OCI-LY3 (cell line): ENCODE measurements at regions not wholly inside any gene's neighbourhood (a gene's known extent, or its start where the extent isn't known, plus 50 kb on each side); places are given as distances from the start of the nearest gene placed in this dataset.
"Not testable (repeated sequence)": the region's sequence is repeated elsewhere in the genome, so short reads cannot be mapped to it uniquely, and the experiment has no call there.

Source experiments
- H2AFZ ChIP-seq: fragments of 200-600, 300-600 bp; shearing (Covaris generic); 2 replicates; pipeline ENCODE4 v1.6.0; 2014; ENCODE audit warnings: antibody characterized with exemption, low read depth, low read length
- H3K27ac ChIP-seq: fragments of 200-600, 300-600 bp; sonication (generic); 2 replicates; pipeline ENCODE4 v1.5.1; 2014; ENCODE audit warnings: mild to moderate bottlenecking, low read length, moderate library complexity, mixed read lengths
- H3K27me3 ChIP-seq: fragments of 200-600, 300-600 bp; sonication (generic); 2 replicates; pipeline ENCODE4 v1.6.1; 2014; ENCODE audit warnings: low read depth, low read length, mixed read lengths
- H3K36me3 ChIP-seq: fragments of 200-600, 300-600 bp; sonication (generic); replicated peaks from 2 replicates; pipeline ENCODE3; 2014; ENCODE audit warnings: low read depth, low read length, mixed read lengths
- H3K4me1 ChIP-seq: fragments of 300-600, 200-600 bp; sonication (generic); 2 replicates; pipeline ENCODE4 v1.6.1; 2014; ENCODE audit warnings: low read length, mixed read lengths
- H3K4me2 ChIP-seq: fragments of 200-600, 300-600 bp; sonication (generic); 2 replicates; pipeline ENCODE4 v1.6.1; 2014; ENCODE audit warnings: low read length, mixed read lengths
- H3K4me3 ChIP-seq: fragments of 300-600, 200-600 bp; sonication (generic); 2 replicates; pipeline ENCODE4 v1.5.1; 2014; ENCODE audit warnings: antibody characterized with exemption, mild to moderate bottlenecking, low read length, moderate library complexity
- H3K79me2 ChIP-seq: fragments of 300-600, 200-600 bp; shearing (Covaris generic); 2 replicates; pipeline ENCODE4 v1.6.1; 2014; ENCODE audit warnings: mild to moderate bottlenecking, low read length, mixed read lengths
- H3K9ac ChIP-seq: fragments of 300-600, 200-600 bp; shearing (Covaris generic); 2 replicates; pipeline ENCODE4 v1.6.0; 2014; ENCODE audit warnings: mild to moderate bottlenecking, low read length, moderate library complexity
- H3K9me3 ChIP-seq: fragments of 200-600, 300-600 bp; shearing (Covaris generic); 2 replicates; pipeline ENCODE4 v1.6.1; 2014; ENCODE audit warnings: low read length, mixed read lengths; ENCODE audit not compliant: insufficient read depth
- H4K20me1 ChIP-seq: fragments of 200-600, 300-600 bp; sonication (generic); 2 replicates; pipeline ENCODE4 v1.6.1; 2016; ENCODE audit warnings: low read length, mixed read lengths; ENCODE audit not compliant: insufficient read depth
- EZH2phosphoT487 ChIP-seq: fragments of 200-600 bp; shearing (Covaris generic); IDR thresholded peaks from 2 replicates; pipeline ENCODE4 v1.6.1; 2018; ENCODE audit warnings: antibody characterized with exemption, mixed run types, low read depth
- TF ChIP-seq, protein P1 (sequence below): fragments of 200-600, 300-600 bp; sonication (generic); IDR thresholded peaks from 2 replicates; pipeline ENCODE4 v1.5.1; 2014; ENCODE audit warnings: antibody characterized with exemption, low read length, low read depth

DNA sequence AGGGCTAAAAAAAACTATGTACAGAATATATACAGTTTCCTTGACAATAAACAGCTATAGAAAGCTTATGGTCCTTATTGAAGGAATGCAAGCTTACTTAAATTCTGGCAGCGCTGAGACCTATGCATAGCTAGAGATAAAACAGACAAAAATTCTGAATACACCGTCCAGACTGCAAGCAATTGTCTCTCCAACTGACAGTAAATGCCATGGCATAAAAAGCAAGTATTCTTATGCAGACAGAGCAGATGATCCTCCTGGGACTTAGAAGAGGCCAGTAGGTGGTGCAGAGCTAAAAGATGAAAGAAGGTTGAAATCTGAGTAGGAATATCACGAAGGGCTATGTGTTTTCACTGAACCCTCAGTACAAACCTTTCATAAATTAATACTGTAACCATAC, 157.0 kb upstream of the CACNA2D1 start:
- TF ChIP-seq, protein P1, sequence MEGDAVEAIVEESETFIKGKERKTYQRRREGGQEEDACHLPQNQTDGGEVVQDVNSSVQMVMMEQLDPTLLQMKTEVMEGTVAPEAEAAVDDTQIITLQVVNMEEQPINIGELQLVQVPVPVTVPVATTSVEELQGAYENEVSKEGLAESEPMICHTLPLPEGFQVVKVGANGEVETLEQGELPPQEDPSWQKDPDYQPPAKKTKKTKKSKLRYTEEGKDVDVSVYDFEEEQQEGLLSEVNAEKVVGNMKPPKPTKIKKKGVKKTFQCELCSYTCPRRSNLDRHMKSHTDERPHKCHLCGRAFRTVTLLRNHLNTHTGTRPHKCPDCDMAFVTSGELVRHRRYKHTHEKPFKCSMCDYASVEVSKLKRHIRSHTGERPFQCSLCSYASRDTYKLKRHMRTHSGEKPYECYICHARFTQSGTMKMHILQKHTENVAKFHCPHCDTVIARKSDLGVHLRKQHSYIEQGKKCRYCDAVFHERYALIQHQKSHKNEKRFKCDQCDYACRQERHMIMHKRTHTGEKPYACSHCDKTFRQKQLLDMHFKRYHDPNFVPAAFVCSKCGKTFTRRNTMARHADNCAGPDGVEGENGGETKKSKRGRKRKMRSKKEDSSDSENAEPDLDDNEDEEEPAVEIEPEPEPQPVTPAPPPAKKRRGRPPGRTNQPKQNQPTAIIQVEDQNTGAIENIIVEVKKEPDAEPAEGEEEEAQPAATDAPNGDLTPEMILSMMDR = peak; percentile 16; the same call in 1 of the 2 replicates
- no peak for TF ChIP-seq EZH2phosphoT487
- Histone ChIP-seq H3K27me3 (no peaks in the 10 kb centered on the region), H3K9me3 (no peaks in the 10 kb centered on the region), H3K4me2 (no peak overlapping the region), H3K4me1 (no peaks in the 10 kb centered on the region), H2AFZ (no peak overlapping the region), H3K4me3 (no peak overlapping the region), H4K20me1 (no peaks in the 10 kb centered on the region), H3K79me2 (no peaks in the 10 kb centered on the region), H3K27ac (no peak overlapping the region), H3K36me3 (no peaks in the 10 kb centered on the region), H3K9ac (no peak overlapping the region)

DNA sequence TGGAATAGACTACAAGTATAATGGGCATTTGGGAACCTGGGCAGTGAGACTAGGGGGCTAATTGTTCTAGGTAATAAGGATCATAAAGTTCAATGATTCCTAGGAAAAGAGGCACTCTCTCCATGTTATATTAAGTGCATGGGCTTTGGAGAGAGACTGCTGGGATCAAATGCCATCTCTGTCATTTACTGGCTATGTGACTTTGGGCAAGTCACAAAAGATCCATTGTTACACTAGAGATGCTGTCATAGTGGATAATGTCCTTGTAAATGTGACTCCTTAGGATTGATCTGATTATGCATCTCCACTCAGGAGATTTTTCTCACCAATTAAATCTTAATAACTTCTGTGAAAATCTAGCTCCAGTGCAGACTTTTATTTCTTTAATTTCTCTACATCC, 156.3 kb upstream of the CACNA2D1 start:
- Histone ChIP-seq H3K4me2 (no peak overlapping the region), H2AFZ (no peak overlapping the region), H3K4me3 (no peak overlapping the region), H3K27ac (no peak overlapping the region), H3K36me3 (no peaks in the 10 kb centered on the region), H3K9me3 (no peaks in the 10 kb centered on the region), H3K79me2 (no peaks in the 10 kb centered on the region), H3K4me1 (no peaks in the 10 kb centered on the region), H3K27me3 (no peaks in the 10 kb centered on the region), H4K20me1 (no peaks in the 10 kb centered on the region), H3K9ac (no peak overlapping the region)
- TF ChIP-seq, protein P1 = no peak
- TF ChIP-seq EZH2phosphoT487 = no peak

DNA sequence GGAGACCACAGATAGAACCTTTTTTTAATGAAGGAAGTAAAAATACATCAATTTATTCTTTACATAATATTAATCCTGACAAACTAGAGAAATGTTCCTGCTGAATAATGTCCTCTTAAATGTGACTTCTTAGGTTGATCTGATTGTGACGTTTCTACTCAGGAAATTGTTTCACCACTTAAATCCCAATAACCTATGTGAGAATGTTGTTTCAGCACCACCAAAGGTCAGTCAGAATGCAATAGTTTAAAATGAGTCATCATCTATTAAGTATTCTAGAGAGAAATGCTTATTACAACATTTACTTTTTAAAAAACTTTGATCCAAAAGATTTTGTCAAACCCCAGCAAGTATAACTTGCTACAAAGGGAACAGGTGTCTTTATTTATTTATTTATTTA, 155.4 kb upstream of the CACNA2D1 start:
- Histone ChIP-seq H3K9me3 (no peaks in the 10 kb centered on the region), H4K20me1 (no peaks in the 10 kb centered on the region), H3K4me1 (no peaks in the 10 kb centered on the region), H3K4me2 (no peak overlapping the region), H3K36me3 (no peaks in the 10 kb centered on the region), H3K27me3 (no peaks in the 10 kb centered on the region), H3K27ac (no peak overlapping the region), H3K9ac (no peak overlapping the region), H3K4me3 (no peak overlapping the region), H2AFZ (no peak overlapping the region), H3K79me2 (no peaks in the 10 kb centered on the region)
- TF ChIP-seq, protein P1 = no peak
- TF ChIP-seq EZH2phosphoT487 = no peak

DNA sequence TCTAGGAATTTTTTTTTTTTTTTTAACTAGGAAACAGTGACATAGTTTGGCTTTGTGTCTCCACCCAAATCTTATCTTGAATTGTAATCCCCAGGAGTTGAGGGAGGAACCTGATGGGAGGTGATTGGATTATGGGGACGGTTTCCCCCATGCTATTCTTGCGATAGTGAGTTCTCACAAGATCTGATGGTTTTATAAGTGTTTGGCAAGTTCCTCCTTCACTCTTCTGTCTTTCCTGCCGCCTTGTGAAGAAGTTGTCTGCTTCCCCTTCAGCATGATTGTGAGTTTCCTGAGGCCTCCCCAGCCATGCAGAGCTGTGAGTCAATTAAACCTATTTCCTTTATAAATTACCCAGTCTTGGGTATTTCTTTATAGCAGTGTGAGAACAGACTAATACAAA, 152.2 kb upstream of the CACNA2D1 start:
- H3K4me2 ChIP-seq = not testable (repeated sequence)

DNA sequence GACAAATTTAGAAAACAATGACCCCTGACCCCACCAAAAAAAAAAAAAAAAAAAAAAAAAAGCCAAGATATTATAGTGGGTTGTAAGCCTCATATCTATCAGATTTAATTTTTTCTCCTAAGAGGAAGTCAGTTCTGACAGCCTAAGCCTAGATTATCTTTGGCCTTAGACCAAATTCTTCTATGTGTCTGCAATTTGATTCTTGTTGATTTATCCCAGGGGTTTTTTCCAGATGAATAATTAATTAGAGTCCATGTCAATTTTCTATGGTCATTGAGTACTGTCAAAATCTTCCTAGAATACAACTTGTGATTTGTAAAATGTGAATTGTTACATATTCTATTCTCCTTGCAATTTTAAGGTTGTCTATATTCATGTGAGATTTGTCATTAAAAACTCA, 151.6 kb upstream of the CACNA2D1 start:
- no peaks in the 10 kb centered on the region for H3K36me3 ChIP-seq
- H3K27ac ChIP-seq = no peak overlapping the region
- no peaks in the 10 kb centered on the region for H3K9me3 ChIP-seq
- no peak for TF ChIP-seq EZH2phosphoT487
- TF ChIP-seq, protein P1 = no peak
- no peaks in the 10 kb centered on the region for H3K79me2 ChIP-seq
- no peaks in the 10 kb centered on the region for H3K4me1 ChIP-seq
- no peaks in the 10 kb centered on the region for H4K20me1 ChIP-seq
- no peaks in the 10 kb centered on the region for H3K27me3 ChIP-seq
- H2AFZ ChIP-seq = no peak overlapping the region
- H3K4me3 ChIP-seq = no peak overlapping the region
- no peak overlapping the region for H3K4me2 ChIP-seq
- H3K9ac ChIP-seq = no peak overlapping the region

More for the DNA sequence above, 152.2 kb upstream of the CACNA2D1 start:
- H3K27ac ChIP-seq, H3K27me3 ChIP-seq, H3K79me2 ChIP-seq, H3K9me3 ChIP-seq, H3K4me3 ChIP-seq, H3K9ac ChIP-seq, H3K36me3 ChIP-seq, H2AFZ ChIP-seq, H4K20me1 ChIP-seq, H3K4me1 ChIP-seq: not testable (repeated sequence)
